MG63 (cell line): ENCODE measurements at regions not wholly inside any gene's neighbourhood (a gene's known extent, or its start where the extent isn't known, plus 50 kb on each side); places are given as distances from the start of the nearest gene placed in this dataset.

Source experiments
- DNase-seq: peaks from one replicate; pipeline ENCODE4 v3.0.0-alpha.2; 2020
- H3K27me3 ChIP-seq: fragments of 250-450 bp; sonication (Bioruptor Pico); 2 replicates; pipeline ENCODE4 v1.5.1; 2020; ENCODE audit warnings: mild to moderate bottlenecking, moderate library complexity
- H3K36me3 ChIP-seq: fragments of 250-450 bp; sonication (Bioruptor Pico); 2 replicates; pipeline ENCODE4 v1.5.1; 2020; ENCODE audit warnings: mild to moderate bottlenecking, moderate library complexity
- H3K4me3 ChIP-seq: fragments of 250-450 bp; sonication (Bioruptor Pico); 2 replicates; pipeline ENCODE4 v1.5.1; 2020; ENCODE audit warnings: mild to moderate bottlenecking, moderate library complexity
- H3K9me3 ChIP-seq: fragments of 250-450 bp; sonication (Bioruptor Pico); 2 replicates; pipeline ENCODE4 v1.5.1; 2020; ENCODE audit warnings: mild to moderate bottlenecking, moderate library complexity

DNA sequence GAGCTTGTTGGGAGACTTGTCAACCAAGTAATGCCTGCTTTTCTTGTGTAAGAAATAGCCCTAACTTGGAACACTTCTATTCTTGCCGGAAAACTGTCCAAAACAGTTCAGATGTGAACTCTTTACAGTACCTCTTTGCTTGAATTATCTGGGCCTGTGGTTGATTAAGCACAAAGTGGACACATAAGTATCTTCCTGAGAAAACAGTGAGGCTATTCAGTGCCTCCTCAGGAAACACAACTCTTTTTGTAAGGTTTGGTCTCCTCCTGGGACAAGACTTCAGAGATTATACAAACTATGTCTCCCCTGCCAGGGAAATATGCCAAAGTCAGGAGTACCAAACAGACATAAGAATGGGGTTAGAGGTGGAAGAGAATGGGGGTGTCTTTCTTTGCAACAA lies 127.7 kb downstream of the LACC1 start:
- H3K27me3 ChIP-seq = no peaks in the 10 kb centered on the region
- no peaks in the 10 kb centered on the region for H3K9me3 ChIP-seq
- no peak overlapping the region for H3K4me3 ChIP-seq
- DNase-seq = no peak
- no peaks in the 10 kb centered on the region for H3K36me3 ChIP-seq

DNA sequence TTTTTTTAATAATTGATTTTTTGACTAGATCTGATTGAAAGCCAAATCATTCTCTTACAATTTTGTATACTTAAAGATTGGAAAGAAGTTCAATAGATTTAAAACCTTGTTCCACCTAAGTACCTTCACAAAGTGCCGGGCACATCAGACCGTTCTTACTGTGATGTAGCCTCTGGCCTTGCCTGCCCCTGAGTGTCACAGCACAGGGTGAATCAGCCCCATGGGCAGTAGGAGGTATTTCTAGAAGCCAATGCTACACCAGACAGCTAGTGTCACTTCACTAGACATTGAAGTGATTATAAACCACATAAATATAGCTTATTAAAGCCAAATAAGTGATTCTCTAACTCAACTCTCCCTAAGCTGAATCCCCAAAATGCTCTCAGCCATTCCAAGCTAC lies 131.3 kb downstream of the LACC1 start:
- Histone ChIP-seq H3K27me3 (no peaks in the 10 kb centered on the region), H3K36me3 (no peaks in the 10 kb centered on the region), H3K4me3 (no peak overlapping the region), H3K9me3 (no peaks in the 10 kb centered on the region)
- no peak for DNase-seq

DNA sequence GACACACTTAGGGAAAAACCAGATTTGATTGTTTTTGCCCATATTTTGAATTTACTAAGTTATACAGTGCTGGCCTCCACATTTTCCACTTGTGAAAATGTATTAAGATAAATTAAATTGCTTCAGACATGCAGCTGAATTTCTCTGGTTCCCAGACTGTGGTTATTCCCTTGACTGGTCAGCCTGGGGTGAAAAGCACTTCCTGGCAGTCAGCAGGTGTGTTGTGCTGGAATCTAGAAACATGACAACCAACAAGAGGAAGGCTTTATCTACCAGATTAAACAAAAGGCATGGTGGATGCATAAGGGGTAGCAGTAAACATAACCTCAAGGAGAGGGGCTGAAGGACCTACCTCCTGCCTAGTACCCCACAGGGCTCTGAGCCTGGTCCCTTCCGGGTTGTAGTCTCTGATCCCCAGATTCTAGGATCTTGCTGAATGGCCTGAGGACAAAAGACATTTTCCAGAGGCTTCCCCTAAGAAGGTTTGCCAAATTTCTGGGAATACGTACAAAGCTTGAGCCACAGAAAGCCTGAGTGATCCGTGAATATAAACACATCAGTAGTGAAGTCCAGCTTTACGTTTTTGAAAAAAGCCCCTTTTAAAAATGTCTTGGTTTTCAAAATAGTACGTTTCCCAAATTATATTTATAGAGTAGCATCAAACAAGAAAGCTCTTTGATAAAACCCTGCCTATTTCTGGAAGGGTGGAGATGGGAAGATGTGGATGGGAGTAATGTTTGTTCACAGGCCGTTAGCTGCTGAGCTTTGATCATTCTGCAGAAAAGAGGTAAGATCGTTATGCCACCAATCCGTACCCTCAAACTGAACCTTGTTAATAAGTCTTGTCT lies 133.4 kb downstream of the LACC1 start:
- Histone ChIP-seq H3K27me3 (no peaks in the 10 kb centered on the region), H3K4me3 (no peak overlapping the region), H3K36me3 (no peaks in the 10 kb centered on the region), H3K9me3 (no peaks in the 10 kb centered on the region)
- DNase-seq = no peak

DNA sequence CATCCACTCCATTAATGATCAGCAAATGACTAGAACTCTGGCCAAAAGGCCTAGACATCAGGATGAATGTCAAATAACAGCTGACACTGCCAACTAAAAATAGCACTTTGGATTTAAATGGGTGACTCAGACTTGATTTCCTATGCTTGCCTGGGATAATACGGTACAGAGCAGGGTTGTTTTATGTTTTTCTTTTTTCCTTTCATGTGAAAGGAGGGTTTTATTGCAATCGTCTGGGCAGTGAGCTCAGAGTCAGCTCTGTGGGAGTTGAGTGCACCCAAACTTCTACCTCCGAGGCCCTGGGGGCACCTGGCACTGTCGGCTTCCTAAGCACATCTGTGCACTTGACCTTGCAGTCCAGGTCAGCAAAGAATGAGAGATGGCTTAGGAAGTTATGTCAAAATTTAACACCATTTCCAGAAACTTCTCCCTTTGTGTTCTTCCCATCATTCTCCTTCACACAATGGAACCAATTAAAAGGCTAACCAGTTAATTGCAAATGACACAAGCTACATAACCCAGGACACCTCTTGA lies 134.1 kb downstream of the LACC1 start:
- no peak for DNase-seq
- no peak overlapping the region for H3K4me3 ChIP-seq
- H3K27me3 ChIP-seq = no peaks in the 10 kb centered on the region
- H3K9me3 ChIP-seq = no peaks in the 10 kb centered on the region
- H3K36me3 ChIP-seq = no peaks in the 10 kb centered on the region

DNA sequence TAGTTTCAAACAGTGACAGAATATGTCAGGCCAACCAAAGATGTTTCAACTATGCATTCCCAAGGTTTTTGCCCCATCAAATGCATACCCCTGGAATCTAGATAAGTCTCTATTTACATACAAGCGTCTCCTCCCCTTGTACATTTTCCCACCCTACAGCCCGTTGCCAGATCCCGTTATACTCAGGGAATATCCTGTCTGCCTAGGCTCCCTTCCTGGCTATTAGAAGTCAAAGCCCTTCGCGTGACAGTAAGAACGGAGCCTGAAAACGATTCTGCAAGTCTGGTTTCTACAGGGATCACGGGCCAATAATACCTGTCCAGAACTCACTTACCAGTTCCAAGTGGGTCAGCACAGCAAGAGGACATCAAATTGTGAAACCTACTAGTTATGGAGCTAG lies 134.8 kb downstream of the LACC1 start:
- no peaks in the 10 kb centered on the region for H3K9me3 ChIP-seq
- DNase-seq = no peak
- no peak overlapping the region for H3K4me3 ChIP-seq
- H3K27me3 ChIP-seq = no peaks in the 10 kb centered on the region
- H3K36me3 ChIP-seq = no peaks in the 10 kb centered on the region

DNA sequence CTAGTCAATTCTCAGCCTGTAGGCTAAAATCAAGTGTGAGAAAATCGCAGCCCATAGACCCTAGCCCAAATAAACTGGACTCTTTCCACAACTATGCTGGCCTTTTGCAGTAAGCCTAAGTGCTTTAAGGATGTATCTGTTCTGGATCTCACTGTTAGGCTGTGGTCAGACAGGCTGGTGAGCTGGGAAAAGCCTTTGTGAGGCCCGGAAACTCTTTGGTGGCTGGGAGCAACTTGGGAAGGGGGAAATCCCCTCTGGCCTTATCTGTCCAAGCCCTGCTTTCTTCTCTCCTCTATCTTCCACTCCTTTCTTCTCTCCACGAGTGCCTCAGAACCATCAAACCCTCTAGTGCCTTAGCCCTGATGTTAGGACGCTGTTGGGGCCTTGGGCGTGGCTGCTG lies 135.4 kb downstream of the LACC1 start:
- no peaks in the 10 kb centered on the region for H3K27me3 ChIP-seq
- H3K4me3 ChIP-seq = no peak overlapping the region
- no peaks in the 10 kb centered on the region for H3K9me3 ChIP-seq
- no peaks in the 10 kb centered on the region for H3K36me3 ChIP-seq
- DNase-seq = no peak

DNA sequence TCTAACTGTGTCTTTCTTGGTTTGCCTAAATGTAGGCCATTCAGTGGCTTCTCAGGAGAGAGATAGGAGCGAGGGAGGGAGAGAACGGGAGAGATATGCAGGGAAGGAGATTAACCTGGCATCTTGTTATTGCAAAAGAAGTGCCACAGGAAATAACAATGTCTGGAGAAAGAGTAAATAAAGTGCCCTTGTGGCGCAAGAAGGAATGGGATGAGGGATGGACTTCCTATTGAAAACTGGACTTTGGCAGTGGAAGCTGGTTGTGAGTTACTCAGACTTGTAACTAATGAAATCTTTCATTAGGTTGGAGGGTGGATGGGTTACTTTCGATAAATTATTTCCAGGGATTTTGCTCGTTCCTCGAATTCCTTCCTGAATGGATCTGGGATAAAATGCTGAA lies 136.1 kb downstream of the LACC1 start:
- no peak for DNase-seq
- H3K27me3 ChIP-seq = no peaks in the 10 kb centered on the region
- H3K36me3 ChIP-seq = no peaks in the 10 kb centered on the region
- no peaks in the 10 kb centered on the region for H3K9me3 ChIP-seq
- H3K4me3 ChIP-seq = no peak overlapping the region

DNA sequence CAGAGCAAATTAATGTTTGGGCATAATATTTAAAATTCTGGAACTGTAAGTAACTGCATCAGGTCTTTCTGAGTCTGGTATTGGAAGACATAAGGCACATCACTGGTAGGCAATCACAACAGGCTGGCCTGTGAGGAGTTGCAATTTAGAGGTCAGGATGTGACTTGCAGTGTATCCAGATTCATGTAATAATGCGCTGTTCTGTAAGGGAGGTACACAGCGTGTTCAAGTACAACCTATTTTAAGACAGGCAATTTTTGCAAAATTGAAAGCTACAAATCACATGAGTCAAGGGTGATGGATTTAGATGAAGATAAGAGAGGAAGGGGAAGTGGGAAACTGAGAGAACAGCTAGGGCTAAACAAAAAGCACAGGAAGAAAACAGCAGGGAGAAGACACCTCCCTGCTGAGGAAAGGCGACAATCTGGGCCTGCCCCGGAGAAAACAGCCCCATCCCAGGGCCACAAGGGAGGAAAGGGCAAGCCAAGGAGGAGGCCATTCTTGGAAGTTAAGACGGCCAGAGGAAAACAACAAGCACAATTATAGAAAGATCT lies 138.1 kb downstream of the LACC1 start:
- Histone ChIP-seq H3K4me3 (no peak overlapping the region), H3K36me3 (no peaks in the 10 kb centered on the region), H3K9me3 (no peaks in the 10 kb centered on the region), H3K27me3 (no peaks in the 10 kb centered on the region; the same call in 1 of the 2 replicates)
- no peak for DNase-seq

DNA sequence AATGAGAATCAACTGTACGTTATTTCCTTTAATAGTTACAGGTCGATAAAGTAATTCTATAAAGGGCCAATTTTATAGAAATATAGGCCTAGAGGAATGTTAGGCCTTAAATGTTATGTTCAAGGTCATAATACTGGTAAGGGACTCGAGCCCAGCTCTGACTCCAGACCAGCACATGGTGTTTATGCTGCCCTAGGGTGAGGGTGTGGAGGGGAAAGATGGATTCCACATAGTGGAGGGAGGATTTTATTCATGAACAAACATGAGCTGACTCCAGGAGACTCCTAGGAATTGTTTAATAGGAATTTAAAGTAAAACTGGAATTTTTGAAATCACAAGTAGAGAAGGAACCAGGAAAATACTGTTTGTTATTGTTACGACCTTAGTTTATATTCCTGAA lies 139.9 kb downstream of the LACC1 start:
- Histone ChIP-seq H3K27me3 (no peaks in the 10 kb centered on the region; the same call in 1 of the 2 replicates), H3K4me3 (no peak overlapping the region), H3K9me3 (no peaks in the 10 kb centered on the region), H3K36me3 (no peaks in the 10 kb centered on the region)
- no peak for DNase-seq

DNA sequence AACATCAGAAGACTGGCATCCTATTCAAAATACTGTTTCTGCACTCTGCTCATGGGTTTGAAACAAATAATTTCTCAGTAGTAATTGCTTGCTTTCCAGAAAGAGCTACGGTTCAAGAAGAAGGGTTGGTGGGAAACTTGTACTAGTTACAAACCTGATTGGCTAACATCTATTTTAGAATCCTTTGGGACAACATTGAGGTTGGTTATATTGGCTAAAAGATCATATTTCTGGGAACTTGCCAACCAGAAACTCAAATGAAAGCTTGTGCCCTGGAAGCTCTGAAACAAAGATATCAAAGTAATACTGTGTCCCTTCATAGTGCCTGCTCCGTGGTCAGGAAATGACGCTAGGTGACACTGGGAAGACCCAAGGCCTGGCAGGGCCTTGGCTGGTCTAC lies 141.7 kb downstream of the LACC1 start:
- no peak for DNase-seq
- no peaks in the 10 kb centered on the region for H3K36me3 ChIP-seq
- H3K9me3 ChIP-seq = no peaks in the 10 kb centered on the region
- H3K4me3 ChIP-seq = no peak overlapping the region
- H3K27me3 ChIP-seq = no peaks in the 10 kb centered on the region; the same call in 1 of the 2 replicates

DNA sequence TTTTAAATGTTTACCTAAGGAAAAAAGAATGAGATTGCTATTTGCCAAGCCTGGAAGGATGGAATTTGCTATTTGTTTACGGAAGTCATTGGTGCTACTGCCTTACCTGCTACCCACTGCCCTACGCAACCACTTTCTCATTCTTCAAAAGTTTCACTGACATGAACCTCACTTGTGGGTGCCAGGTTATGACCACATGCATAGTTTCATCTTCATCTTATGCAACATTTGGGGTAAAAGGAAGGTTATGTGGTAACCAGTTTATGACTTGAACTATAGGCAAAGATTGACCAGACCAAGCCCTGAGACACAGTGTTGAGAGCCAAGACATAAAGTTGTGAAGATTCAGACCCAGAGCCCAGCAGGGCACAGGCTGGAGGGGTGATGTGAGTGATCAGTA lies 142.5 kb downstream of the LACC1 start:
- no peaks in the 10 kb centered on the region; the same call in 1 of the 2 replicates for H3K27me3 ChIP-seq
- no peak overlapping the region for H3K4me3 ChIP-seq
- no peaks in the 10 kb centered on the region for H3K9me3 ChIP-seq
- no peaks in the 10 kb centered on the region for H3K36me3 ChIP-seq
- no peak for DNase-seq

DNA sequence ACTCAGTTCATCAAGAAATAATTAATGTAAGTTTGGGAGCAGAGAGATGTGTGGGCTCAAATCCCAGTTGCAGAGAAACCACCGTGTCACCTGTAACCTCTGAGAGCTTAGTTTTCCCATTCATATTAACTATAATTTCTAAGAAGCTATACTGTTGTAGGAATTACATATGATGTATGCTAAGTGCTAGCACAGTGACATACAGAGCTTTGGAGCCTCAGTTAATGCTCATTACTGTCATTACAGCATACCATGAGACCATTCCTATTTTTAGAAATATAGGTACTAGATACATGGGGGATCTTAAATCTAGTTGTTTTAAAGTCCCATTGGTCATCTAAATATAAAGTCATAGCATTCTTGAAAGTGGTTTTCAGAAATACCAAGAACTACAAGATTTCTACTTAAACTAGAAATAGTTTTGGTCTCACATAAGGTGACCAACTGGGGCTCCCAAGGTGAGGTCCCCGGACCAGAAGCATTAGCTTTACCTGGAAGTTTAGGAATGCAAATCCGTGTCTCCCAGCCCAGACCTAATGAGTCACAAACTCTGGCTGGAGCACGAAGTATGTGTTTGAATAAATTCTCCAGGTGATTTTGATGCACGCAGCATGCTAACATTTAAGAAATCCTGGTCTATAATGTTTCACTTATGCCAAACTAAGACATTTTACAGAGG lies 144.6 kb downstream of the LACC1 start:
- Histone ChIP-seq H3K9me3 (no peaks in the 10 kb centered on the region), H3K27me3 (no peaks in the 10 kb centered on the region; the same call in 1 of the 2 replicates), H3K4me3 (no peak overlapping the region), H3K36me3 (no peaks in the 10 kb centered on the region)
- no peak for DNase-seq

DNA sequence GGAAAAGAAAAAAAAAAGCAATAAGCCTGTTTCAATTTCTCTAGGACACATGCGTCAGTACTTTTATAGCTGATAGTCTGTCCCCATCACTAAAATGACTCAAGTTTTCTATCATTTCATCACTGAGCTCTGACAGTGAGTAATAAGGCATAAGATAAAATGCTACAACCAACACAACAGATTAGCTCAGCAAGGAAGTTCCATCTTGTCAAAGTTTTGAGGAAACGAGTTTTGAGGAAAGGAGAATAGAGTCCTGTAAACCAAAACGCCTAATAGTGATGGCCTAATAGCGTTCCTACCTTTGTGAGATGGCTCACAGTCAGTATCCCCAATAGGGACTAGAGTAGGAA lies 145.1 kb downstream of the LACC1 start:
- Histone ChIP-seq H3K36me3 (no peaks in the 10 kb centered on the region), H3K27me3 (no peaks in the 10 kb centered on the region; the same call in 1 of the 2 replicates), H3K9me3 (no peaks in the 10 kb centered on the region), H3K4me3 (no peak overlapping the region)
- DNase-seq = no peak

DNA sequence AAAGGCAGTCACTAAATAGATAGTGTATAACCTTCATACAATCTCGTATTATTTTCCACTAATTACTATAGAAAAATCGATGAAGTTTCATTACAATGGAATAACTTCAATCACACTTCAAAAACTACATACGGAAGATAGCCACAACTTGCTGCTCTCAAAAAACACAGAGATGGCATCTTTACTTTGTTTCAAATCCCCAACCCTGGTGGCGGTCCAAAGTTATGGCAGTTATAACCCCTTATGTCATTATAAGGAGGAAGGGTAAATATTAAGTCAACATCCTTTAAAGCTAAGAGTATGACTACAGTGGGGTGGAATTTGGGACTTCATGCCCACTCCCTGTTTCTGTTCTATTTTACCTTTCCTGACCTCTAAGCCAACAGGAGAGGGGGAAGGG lies 146.5 kb downstream of the LACC1 start:
- H3K27me3 ChIP-seq = no peaks in the 10 kb centered on the region; the same call in 1 of the 2 replicates
- H3K9me3 ChIP-seq = no peaks in the 10 kb centered on the region
- H3K36me3 ChIP-seq = no peaks in the 10 kb centered on the region
- H3K4me3 ChIP-seq = no peak overlapping the region
- no peak for DNase-seq

DNA sequence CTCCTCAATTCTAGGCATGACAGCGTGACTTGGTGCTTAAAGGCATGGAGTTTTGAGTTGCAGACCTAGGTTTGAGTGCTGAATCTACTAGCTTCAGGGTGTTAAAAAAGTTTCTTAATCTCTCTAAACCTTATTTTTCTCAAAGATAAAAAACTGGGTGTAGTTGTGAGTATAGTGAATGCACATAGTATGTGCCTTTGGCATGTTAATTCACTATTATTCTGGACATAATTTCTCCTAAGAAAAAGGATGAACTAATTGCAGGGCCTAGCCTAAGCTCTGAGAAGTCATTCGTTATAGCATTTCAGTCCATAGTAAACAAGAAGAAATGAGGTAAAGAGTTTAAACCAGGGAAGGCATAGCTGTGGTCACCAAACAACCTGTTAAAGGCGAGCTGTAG lies 149.0 kb downstream of the LACC1 start:
- no peak overlapping the region for H3K4me3 ChIP-seq
- H3K36me3 ChIP-seq = no peaks in the 10 kb centered on the region
- no peak for DNase-seq
- H3K27me3 ChIP-seq = no peaks in the 10 kb centered on the region
- no peaks in the 10 kb centered on the region for H3K9me3 ChIP-seq

DNA sequence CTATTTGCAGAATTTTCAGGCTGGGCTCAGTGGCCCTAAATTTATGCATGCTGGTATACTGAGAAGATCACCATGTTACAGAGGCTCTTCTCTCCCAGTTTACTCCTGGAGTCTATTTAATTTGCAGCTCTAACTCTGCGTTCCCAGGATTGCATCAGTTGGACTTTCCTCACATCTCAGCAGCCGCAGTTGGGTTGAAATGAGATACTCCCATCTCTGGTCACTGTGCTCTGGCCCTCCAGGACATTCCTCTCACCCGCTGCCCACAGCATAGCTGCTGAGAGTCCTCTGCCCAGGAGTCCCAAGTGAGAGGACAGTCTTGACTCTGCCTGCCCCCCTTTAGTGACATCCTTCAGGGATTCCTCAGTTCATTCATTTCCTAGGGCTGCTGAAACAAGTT lies 150.9 kb downstream of the LACC1 start:
- Histone ChIP-seq H3K27me3 (no peaks in the 10 kb centered on the region), H3K36me3 (no peaks in the 10 kb centered on the region), H3K9me3 (no peaks in the 10 kb centered on the region), H3K4me3 (no peak overlapping the region)
- DNase-seq = no peak

DNA sequence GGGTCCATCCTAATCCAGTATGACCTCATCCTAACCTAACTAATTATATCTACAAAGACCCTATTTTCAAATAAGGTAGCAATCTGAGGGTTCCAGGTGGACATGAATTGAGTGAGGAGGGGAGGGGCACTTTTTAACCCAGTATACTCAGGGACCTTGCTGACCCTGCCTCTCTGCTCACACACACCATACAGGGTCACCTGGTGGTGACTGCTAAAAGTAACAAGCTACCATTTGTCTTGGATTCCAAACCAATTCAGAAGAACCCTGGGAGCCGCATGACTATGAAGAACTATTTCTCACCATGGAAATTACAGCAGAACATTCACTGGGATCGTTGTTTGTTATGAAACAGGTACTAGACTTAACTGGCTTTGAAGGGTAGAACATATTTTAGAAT lies 151.9 kb downstream of the LACC1 start:
- no peaks in the 10 kb centered on the region for H3K9me3 ChIP-seq
- DNase-seq = no peak
- H3K27me3 ChIP-seq = no peaks in the 10 kb centered on the region
- H3K4me3 ChIP-seq = no peak overlapping the region
- H3K36me3 ChIP-seq = no peaks in the 10 kb centered on the region
